Motor neuron (in vitro differentiated cells): ENCODE measurements at regions not wholly inside any gene's neighbourhood (a gene's known extent, or its start where the extent isn't known, plus 50 kb on each side); places are given as distances from the start of the nearest gene placed in this dataset.

Source experiments
- ATAC-seq, 8 experiments: fragments of 200-7000 bp; cut with Tn5 transposase; replicated peaks in 6 of 8; 2 replicates each; pipeline ENCODE4 v1.8.0; 2021; ENCODE audit warnings: mild to moderate bottlenecking in 8 of 8, moderate library complexity in 8 of 8
- H3K27ac ChIP-seq, 2 donors: fragments of 250-450 bp; sonication (Bioruptor Pico); 2 replicates each; pipeline ENCODE4 v1.9.0; 2021; ENCODE audit warnings: antibody characterized with exemption in 2 of 2, mild to moderate bottlenecking in 2 of 2, moderate library complexity in 1 of 2
- H3K4me1 ChIP-seq, 2 donors: fragments of 250-450 bp; sonication (Bioruptor Pico); replicated peaks in 1 of 2; 2 replicates each; pipeline ENCODE4 v1.6.1; 2021; ENCODE audit warnings: antibody characterized with exemption in 2 of 2, mild to moderate bottlenecking in 2 of 2, moderate library complexity in 1 of 2
- H3K4me3 ChIP-seq, 5 donors: fragments of 250-450 bp; sonication (Bioruptor Pico); 2 replicates each; pipeline ENCODE4 v1.9.0; 2021; ENCODE audit warnings: antibody characterized with exemption in 5 of 5, mild to moderate bottlenecking in 5 of 5, moderate library complexity in 4 of 5
- WGBS, 10 experiments: fragments of 450-650 bp; shearing (Covaris generic); methylation state at CpG; one replicate each; pipeline ENCODE4 v1.0.0; 2022; 5-methylcytosine and 5-hydroxymethylcytosine counted together
- in situ Hi-C, 9 experiments: fragments of 400-800 bp; cut with MboI; loops; one replicate each; pipeline ENCODE4 v1.15.0; 2021; ENCODE audit warnings: low sequenced_read_pairs in 9 of 9, low pct_unique_long_range_greater_than_20kb in 2 of 9; ENCODE audit not compliant: unreplicated experiment in 9 of 9

DNA sequence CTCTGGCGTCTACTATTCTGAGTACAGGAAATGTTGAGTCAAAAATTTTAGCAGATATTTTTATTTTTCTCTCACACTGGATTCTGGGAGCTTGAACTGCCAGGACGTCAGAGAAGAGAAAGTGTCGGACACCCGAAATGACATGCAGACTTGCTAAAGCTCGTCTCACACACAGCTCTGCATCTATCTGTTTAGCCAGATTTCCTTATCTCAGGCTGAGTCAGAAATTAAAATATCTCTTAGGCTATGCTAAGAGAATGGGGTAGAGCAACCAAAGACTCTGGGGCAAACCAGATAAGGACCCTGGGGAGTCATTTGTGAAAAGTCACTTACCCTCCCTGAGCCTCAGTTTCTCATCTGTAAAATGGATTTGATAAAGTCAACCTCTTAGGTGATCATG, 1124.1 kb downstream of the VRK1 start:
- Histone ChIP-seq H3K27ac (no peak overlapping the region), H3K4me1 (no peaks in the 10 kb centered on the region), H3K4me3 (no peak overlapping the region)
- no peak for ATAC-seq
- WGBS, 10 experiments = 2 to 96% (median 64%) methylated on average over 3 to 5 of the region's 5 CpGs; no CpG with 5 or more reads in 3 of the 10 experiments
- in situ Hi-C loops = no loop called here

DNA sequence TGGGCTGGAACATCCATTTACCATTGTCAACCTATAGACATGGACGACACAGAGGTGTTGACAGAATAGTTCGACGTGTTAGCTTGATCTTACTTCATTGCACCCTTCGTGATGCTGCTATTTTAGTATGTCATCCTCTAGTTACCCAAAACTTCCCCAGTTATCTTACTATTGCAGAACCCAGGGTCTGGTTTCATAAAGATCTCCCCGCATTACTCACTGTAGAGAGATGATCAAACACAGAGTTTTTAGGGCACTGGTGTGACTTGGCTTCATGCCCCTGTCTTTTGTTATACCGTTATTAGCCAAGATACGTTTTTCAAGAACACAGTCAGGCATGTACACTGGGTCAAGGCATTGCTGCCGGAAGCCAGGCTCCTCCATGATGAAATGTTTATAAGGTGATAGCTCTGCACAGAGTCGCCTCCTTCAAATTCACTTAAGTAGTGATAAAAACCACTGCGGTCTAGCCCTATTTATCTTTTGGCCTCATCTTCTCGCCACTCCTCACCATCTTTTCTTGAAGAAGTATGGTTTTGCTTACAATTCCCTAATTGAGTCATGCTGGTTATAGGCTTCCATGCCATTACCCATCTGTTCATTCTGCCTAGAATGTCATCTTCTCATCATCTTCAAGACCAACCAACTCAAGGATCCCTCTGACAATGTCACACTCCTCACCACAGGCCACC, 1127.9 kb downstream of the VRK1 start:
- Histone ChIP-seq H3K4me3 (no peak overlapping the region), H3K4me1 (no peaks in the 10 kb centered on the region), H3K27ac (no peak overlapping the region)
- in situ Hi-C loops = no loop called here
- 6 to 100% (median 77%) methylated on average over 2 to 10 of the region's 11 CpGs for WGBS, 10 experiments
- no peak for ATAC-seq

DNA sequence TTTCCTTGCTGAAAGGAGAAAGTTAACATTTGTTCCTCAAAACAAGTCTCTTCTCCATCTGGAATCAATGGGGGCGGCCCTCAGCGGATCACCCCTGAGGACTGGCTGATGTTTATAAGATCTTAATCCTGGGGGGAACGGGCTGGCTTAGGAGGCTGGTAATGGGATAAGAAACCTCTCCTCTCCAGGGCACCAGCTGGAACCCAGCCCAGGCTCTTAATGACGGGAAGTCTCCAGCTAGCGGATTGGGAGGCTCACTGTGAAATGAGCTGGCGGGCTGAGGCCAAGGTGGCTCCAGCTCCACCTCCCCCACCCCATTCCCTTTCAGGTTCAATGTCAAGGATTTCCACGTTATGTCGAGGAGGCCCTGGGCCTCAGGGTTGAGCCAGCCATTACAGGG, 1133.0 kb downstream of the VRK1 start:
- WGBS, 10 experiments = 69 to 100% (median 83%) methylated on average over 1 to 6 of the region's 8 CpGs; no CpG with 5 or more reads in 4 of the 10 experiments
- in situ Hi-C loops = no loop called here
- ATAC-seq = no peak

DNA sequence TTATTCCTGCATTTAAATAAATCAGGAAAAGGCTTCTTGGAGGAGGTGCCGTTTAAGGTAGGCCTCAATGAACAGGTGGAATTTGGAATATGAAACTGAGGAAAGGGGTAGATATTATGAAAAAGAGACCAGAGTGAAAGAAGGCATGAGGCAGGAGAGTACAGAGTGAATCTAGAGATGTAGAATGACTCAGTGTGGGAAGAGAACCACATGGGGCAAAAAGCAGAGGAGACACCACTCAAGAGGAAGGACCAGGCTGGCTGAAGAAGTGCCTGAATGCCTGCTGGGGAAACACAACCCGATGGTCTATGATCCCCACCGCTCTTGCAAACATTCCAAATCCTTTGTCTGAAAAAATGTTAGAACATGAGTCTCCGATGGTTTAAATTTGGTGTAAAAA, 1134.1 kb downstream of the VRK1 start:
- in situ Hi-C loops = no loop called here
- Histone ChIP-seq H3K27ac (no peak overlapping the region), H3K4me1 (no peaks in the 10 kb centered on the region), H3K4me3 (no peak overlapping the region)
- no peak for ATAC-seq
- WGBS, 10 experiments = 6 to 100% (median 62%) methylated on average over 2 to 4 of the region's 4 CpGs; no CpG with 5 or more reads in 2 of the 10 experiments

More for the DNA sequence above, 1133.0 kb downstream of the VRK1 start:
- Histone ChIP-seq H3K27ac (no peak overlapping the region), H3K4me1 (no peaks in the 10 kb centered on the region), H3K4me3 (no peak overlapping the region)

DNA sequence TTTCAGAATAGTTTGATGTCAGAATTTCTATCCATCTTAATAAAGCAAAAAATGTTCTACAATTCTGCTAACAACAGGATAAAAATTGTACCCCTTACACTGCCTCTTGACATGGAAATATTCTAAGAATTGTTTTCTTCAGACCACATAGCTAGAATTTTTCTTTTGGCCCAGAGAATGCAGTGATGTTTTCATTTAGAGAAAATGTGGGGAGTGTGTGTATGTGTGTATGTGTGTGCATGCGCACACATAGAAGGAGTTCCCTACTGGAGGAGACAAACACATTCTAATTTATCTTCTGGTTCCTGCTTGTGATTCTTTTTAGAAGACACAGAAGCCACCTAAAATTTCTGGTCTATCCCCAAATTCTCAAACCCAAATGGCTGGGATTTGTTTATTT, 1145.7 kb downstream of the VRK1 start:
- 0 to 100% (median 72%) methylated on average over 1 of the region's 1 CpG; no CpG with 5 or more reads in 6 of the 10 experiments for whole genome bisulfite sequencing, 10 experiments
- Histone ChIP-seq H3K4me1 (peaks cover 2 to 7% of the 10 kb centered on the region in 2 donors), H3K27ac (no peak overlapping the region), H3K4me3 (no peak overlapping the region)
- ATAC-seq = no peak
- in situ Hi-C loops = no loop called here

GRCh38 chr14:97943619-97944018, 1146.4 kb downstream of the VRK1 start:
- WGBS, 10 experiments = 0 to 60% (median 40%) methylated on average over 1 of the region's 1 CpG; no CpG with 5 or more reads in 5 of the 10 experiments

GRCh38 chr14:97944380-97944779, 1147.2 kb downstream of the VRK1 start:
- Histone ChIP-seq H3K27ac (no peak overlapping the region), H3K4me3 (no peak overlapping the region), H3K4me1 (peaks cover 2 to 7% of the 10 kb centered on the region in 2 donors)
- in situ Hi-C loops = no loop called here
- WGBS, 10 experiments = 0 to 100% (median 95%) methylated on average over 1 of the region's 1 CpG; no CpG with 5 or more reads in 6 of the 10 experiments
- ATAC-seq = no peak

More at GRCh38 chr14:97943619-97944018, 1146.4 kb downstream of the VRK1 start:
- Histone ChIP-seq H3K27ac (no peak overlapping the region), H3K4me3 (no peak overlapping the region), H3K4me1 (peaks cover 2 to 7% of the 10 kb centered on the region in 2 donors)
- ATAC-seq = no peak
- in situ Hi-C loops = no loop called here

DNA sequence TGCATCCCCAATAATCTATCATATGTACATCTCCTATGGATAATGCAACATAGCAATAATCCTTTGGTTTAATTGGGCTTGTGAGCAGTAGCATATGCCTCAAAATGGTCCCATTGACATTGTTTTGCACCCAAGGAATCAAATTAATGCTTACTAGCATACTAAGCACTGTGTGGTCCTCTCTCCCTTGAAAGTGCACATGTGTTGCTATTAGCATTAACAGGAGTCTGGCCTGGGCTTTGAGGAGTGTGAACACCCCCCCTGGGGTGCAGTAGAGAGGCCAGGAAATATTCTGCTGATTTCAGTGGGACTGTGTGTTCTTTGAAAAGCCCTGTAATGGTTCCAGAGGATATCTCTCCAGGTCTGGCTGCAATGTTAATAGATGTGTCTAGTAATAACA, 1148.4 kb downstream of the VRK1 start:
- in situ Hi-C loops = no loop called here
- peaks cover 2 to 7% of the 10 kb centered on the region in 2 donors for H3K4me1 ChIP-seq
- peak in 2 of 8 experiments; percentile 12 to 14 for ATAC-seq
- no peak overlapping the region for H3K4me3 ChIP-seq
- H3K27ac ChIP-seq = no peak overlapping the region

DNA sequence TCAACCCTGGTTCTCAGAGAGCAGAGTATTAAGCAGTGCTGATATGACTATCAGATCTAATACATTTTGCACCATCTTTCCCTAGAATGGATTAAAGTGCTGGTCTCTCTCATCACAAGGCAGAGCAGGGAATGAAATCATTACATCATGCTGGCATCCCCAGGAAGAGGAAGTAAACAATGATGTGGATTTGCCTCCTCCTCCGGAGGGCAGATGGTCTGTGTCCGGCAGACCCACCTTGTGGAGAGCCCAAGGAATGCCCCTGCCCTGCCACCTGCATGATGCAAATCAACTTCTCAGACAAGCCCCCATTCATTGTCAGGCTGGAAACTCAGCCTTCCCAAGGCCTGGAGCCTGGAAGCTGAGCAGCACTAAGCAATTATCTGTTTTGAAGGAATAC, 1149.1 kb downstream of the VRK1 start:
- 0 to 83% (median 20%) methylated on average over 1 to 2 of the region's 2 CpGs; no CpG with 5 or more reads in 5 of the 10 experiments for WGBS, 10 experiments
- H3K4me1 ChIP-seq = peaks cover 2 to 7% of the 10 kb centered on the region in 2 donors
- in situ Hi-C loops = no loop called here
- no peak overlapping the region for H3K4me3 ChIP-seq
- no peak overlapping the region for H3K27ac ChIP-seq
- ATAC-seq = peak in 5 of 8 experiments; percentile 64 to 91 (median 75)

GRCh38 chr14:97946641-97947040, 1149.5 kb downstream of the VRK1 start:
- in situ Hi-C loops = no loop called here
- Histone ChIP-seq H3K4me1 (peaks cover 2 to 7% of the 10 kb centered on the region in 2 donors), H3K4me3 (no peak overlapping the region), H3K27ac (no peak overlapping the region)
- ATAC-seq = no peak
- WGBS, 10 experiments = 10 to 86% (median 73%) methylated on average over 2 to 9 of the region's 9 CpGs

DNA sequence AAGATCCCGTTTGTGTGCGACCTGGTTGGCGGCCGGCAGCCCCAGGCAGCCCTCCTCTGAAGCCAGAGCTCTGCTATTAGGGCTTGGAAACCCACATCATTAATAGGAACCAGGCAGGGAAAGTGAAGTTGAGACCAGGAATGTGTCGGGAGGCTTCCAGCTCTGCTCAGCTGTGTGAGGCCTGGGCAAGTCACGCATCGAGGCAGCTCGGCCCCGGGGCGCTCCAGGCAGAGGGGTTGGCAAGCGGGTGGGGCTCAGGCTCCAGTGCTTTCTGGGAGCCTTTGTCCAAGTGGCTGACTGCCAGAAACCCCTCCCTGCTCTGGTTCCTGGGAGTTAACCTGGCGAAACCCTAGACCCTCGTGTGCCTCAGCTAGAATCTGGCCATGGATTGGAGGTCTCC, 1151.7 kb downstream of the VRK1 start:
- no peak overlapping the region for H3K4me3 ChIP-seq
- H3K27ac ChIP-seq = no peak overlapping the region
- peaks cover 2 to 7% of the 10 kb centered on the region in 2 donors for H3K4me1 ChIP-seq
- in situ Hi-C loops = no loop called here
- ATAC-seq = peak in 1 of 8 experiments; percentile 76
- 20 to 89% (median 52%) methylated on average over 2 to 9 of the region's 13 CpGs; no CpG with 5 or more reads in 6 of the 10 experiments for WGBS, 10 experiments

GRCh38 chr14:97956581-97957340, 1159.6 kb downstream of the VRK1 start:
- no peaks in the 10 kb centered on the region for H3K4me1 ChIP-seq
- ATAC-seq = no peak
- H3K4me3 ChIP-seq = no peak overlapping the region
- no peak overlapping the region for H3K27ac ChIP-seq
- in situ Hi-C loops = loop anchor here in 1 of 9 experiments (25.0 kb wide), 1 partner anchor 1306 kb away; the partner anchor contains the start of gene BCL11B
- 3 to 92% (median 78%) methylated on average over 3 to 11 of the region's 13 CpGs for WGBS, 10 experiments

DNA sequence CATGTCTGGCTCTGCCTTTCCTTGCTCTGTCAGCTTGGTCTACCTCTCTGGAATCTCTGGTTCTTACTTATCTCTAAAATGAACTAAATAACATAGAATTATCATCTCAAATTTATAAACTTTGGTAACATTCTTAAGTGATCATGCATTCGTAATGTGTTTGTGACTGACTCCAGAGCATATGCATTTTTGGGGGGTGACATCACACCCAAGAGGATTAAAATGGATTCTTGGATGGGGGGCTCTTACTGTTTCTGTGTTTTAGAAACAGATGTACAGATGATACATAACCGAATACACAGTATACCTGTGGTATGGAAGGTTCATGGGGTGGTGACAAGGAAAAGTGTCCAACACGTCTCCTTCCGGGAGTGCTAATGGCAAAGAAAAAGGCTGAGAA, 1162.1 kb downstream of the VRK1 start:
- no peak for ATAC-seq
- no peaks in the 10 kb centered on the region for H3K4me1 ChIP-seq
- H3K4me3 ChIP-seq = no peak overlapping the region
- 65 to 100% (median 95%) methylated on average over 2 to 4 of the region's 4 CpGs; no CpG with 5 or more reads in 1 of the 10 experiments for WGBS, 10 experiments
- H3K27ac ChIP-seq = no peak overlapping the region
- in situ Hi-C loops = loop anchor here in 1 of 9 experiments (25.0 kb wide), 1 partner anchor 1303 kb away; the partner anchor contains the start of gene BCL11B
